NOMO-1 (cell line): ENCODE measurements at regions not wholly inside any gene's neighbourhood (a gene's known extent, or its start where the extent isn't known, plus 50 kb on each side); places are given as distances from the start of the nearest gene placed in this dataset.

Source experiments
- DNase-seq, 2 experiments: peaks; one replicate each; lab custom pipeline; 2025; ENCODE audit not compliant: unreplicated experiment in 2 of 2; lab: John Stamatoyannopoulos, UW

GRCh38 chr10:30127120-30127541 is 67.7 kb upstream of the JCAD start:
- DNase-seq, result no peak

GRCh38 chr10:30125496-30125895 is 66.1 kb upstream of the JCAD start:
- no peak for DNase-seq

GRCh38 chr10:30124704-30125103 is 65.3 kb upstream of the JCAD start:
- no peak for DNase-seq

GRCh38 chr10:30121401-30121800 is 62.0 kb upstream of the JCAD start:
- DNase-seq, result no peak

GRCh38 chr10:30118590-30118989 is 59.2 kb upstream of the JCAD start:
- DNase-seq, result no peak

- no peak for DNase-seq
Measured at GRCh38 chr10:30117812-30118501, 58.6 kb upstream of the JCAD start.

- no peak for DNase-seq
Measured at GRCh38 chr10:30116041-30116491, 56.7 kb upstream of the JCAD start.

- no peak for DNase-seq
Measured at GRCh38 chr10:30115626-30115940, 56.2 kb upstream of the JCAD start.

GRCh38 chr10:30114881-30115625 is 55.7 kb upstream of the JCAD start:
- DNase-seq, result no peak

- DNase-seq, result no peak
Measured at GRCh38 chr10:30114401-30114800, 55.0 kb upstream of the JCAD start.

- DNase-seq, result no peak
Measured at GRCh38 chr10:30111340-30112022, 52.1 kb upstream of the JCAD start.
